HG03135 (cell line): ENCODE measurements at regions not wholly inside any gene's neighbourhood (a gene's known extent, or its start where the extent isn't known, plus 50 kb on each side); places are given as distances from the start of the nearest gene placed in this dataset.
"Not testable (repeated sequence)": the region's sequence is repeated elsewhere in the genome, so short reads cannot be mapped to it uniquely, and the experiment has no call there.

ENCODE experiments used
- ATAC-seq: cut with Tn5 transposase; IDR thresholded peaks from one replicate; pipeline ENCODE4 v1.9.1; 2021; ENCODE audit warnings: mild to moderate bottlenecking, moderate library complexity; ENCODE audit not compliant: unreplicated experiment

DNA sequence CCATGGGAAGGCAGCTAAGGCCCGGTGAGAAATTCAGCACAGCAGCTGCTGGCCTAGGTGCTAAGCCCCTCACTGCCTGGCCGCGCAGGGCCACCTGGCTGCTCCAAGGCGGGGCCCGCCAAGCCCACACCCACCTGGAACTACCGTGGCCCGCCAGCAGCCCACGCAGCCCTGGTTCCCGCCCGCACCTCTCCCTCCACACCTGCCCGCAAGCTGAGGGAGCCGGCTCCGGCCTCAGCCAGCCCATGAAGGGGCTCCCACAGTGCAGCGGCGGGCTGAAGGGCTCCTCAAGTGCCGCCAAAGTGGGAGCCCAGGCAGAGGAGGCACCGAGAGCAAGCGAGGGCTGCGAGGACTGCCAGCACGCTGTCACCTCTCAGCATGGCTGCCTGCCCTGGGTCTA lies 146.9 kb upstream of the APOOL start:
- not testable (repeated sequence) for ATAC-seq

- ATAC-seq = not testable (repeated sequence)
These were observed 144.9 kb upstream of the APOOL start for GRCh38 chrX:84858771-84859170.

GRCh38 chrX:84865113-84865512 lies 138.6 kb upstream of the APOOL start:
- ATAC-seq = no peak

DNA sequence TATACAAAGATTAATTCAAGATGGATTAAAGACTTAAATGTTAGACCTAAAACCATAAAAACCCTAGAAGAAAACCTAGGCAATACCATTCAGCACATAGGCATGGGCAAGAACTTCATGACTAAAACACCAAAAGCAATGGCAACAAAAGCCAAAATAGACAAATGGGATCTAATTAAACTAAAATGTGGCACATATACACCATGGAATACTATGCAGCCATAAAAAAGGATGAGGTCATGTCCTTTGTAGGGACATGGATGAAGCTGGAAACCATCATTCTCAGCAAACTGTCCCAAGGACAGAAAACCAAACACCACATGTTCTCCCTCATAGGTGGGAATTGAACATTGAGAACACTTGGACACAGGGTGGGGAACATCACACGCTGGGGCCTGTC lies 133.4 kb upstream of the APOOL start:
- ATAC-seq = not testable (repeated sequence)

- ATAC-seq = not testable (repeated sequence)
These were observed 131.4 kb upstream of the APOOL start for GRCh38 chrX:84872160-84872771.

GRCh38 chrX:84873176-84873575 lies 130.5 kb upstream of the APOOL start:
- no peak for ATAC-seq

- no peak for ATAC-seq
These were observed 126.8 kb upstream of the APOOL start for GRCh38 chrX:84876876-84877275.

DNA sequence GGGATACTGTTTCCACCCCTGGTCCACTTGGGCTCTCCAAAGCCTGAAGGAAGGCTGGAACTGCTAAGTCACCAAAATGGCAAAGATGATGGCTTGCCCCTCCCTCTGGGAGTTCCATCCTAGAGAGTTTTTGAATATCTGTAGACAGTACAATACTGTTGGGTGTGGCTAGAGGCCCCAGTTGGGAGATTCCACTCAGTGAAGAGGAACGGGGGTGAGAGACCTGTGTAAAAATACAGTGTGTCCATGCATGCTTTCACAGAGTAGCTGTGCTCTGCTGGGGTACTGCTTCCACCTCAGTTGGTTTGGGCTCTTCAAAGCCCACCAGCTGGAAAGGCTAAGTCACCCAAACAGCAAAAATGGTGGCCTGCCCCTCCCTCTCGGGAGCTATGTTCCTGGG lies 109.8 kb upstream of the APOOL start:
- ATAC-seq = no peak

GRCh38 chrX:84907324-84907968 lies 96.2 kb upstream of the APOOL start:
- no peak for ATAC-seq

- no peak for ATAC-seq
These were observed 94.5 kb upstream of the APOOL start for GRCh38 chrX:84909151-84909550.

DNA sequence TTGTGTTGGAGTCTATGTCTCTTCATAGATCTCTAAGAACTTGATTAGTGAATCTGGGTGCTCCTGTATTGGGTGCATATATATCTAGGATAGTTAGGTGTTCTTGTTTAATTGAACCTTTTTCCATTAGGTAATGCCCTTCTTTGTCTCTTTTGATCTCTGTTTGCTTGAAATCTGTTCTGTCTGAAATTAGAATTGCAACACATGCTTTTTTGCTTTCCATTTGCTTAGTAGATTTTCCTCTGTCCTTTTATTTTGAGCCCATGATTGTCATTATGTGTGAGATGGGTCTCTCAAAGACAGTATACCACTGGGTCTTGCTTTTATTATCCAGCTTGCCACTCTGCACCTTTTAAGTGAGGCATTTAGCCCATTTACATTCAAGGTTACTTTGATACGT lies 79.1 kb upstream of the APOOL start:
- no peak for ATAC-seq

DNA sequence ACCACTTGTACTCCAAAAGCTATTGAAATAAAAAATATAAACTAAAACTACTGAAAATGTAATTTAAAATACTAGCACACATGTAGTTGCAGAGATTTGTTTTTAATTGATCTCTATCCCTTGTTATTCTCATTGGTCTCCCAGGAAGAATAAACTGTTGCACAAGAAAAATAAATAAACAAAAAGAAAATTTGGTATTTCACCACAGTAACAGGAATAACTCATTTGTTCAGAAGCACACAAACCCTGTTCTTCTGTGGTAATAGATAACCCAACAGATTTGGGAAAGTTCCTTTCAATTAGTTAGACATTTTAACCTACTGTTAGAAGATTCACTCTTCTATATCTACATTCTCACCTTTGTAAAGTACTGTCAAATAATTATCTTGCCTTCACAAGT lies 70.9 kb upstream of the APOOL start:
- no peak for ATAC-seq

DNA sequence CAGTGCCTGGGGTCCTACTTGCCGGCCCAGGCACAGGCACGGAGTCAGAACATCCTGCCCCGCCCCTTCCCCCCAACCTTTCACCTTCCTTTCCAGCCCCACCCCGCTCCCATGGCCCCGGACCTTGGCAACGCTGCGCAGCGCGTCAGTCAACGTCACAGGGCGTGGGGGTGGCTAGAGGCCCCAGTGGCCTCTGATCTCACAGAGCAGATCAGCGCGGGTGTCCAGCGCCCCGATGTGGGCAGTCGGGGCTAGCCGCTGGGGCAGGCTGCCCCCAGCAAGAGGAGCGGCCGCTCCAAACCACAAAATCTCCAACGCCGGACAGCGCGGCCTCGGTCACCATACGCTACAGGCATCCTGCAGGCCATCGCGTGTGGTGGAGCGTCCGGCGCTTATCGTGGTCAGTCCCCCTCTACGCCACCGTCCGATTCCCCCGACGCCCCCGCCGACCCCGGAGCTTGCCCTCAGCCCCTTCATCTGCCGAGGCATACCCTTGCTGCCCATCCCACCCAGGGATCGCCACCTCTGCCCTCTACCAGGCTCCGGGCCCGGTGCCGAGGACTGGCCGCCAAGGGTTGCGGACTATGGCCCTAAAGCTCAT lies 69.6 kb upstream of the APOOL start:
- ATAC-seq = no peak
